GM21825 (cell line): ENCODE measurements at regions not wholly inside any gene's neighbourhood (a gene's known extent, or its start where the extent isn't known, plus 50 kb on each side); places are given as distances from the start of the nearest gene placed in this dataset.
"Not testable (repeated sequence)": the region's sequence is repeated elsewhere in the genome, so short reads cannot be mapped to it uniquely, and the experiment has no call there.

Experiments
- ATAC-seq: cut with Tn5 transposase; IDR thresholded peaks from one replicate; pipeline ENCODE4 v1.9.1; 2021; ENCODE audit warnings: mild to moderate bottlenecking, moderate library complexity; ENCODE audit not compliant: unreplicated experiment

- ATAC-seq: no peak
Measured at GRCh38 chr4:31239886-31240285, 519.7 kb downstream of the PCDH7 start.

GRCh38 chr4:31241504-31242106 is 521.4 kb downstream of the PCDH7 start:
- ATAC-seq: no peak

GRCh38 chr4:31246856-31247255 is 526.7 kb downstream of the PCDH7 start:
- ATAC-seq: no peak

- no peak for ATAC-seq
Measured at GRCh38 chr4:31259119-31259518, 539.0 kb downstream of the PCDH7 start.

GRCh38 chr4:31261632-31262031 is 541.5 kb downstream of the PCDH7 start:
- no peak for ATAC-seq

- ATAC-seq: not testable (repeated sequence)
Measured at GRCh38 chr4:31266094-31266493, 545.9 kb downstream of the PCDH7 start.

- ATAC-seq: no peak
Measured at GRCh38 chr4:31272331-31273061, 552.3 kb downstream of the PCDH7 start.

- ATAC-seq: no peak
Measured at GRCh38 chr4:31275906-31276305, 555.7 kb downstream of the PCDH7 start.

GRCh38 chr4:31283679-31284078 is 563.5 kb downstream of the PCDH7 start:
- ATAC-seq: no peak

- ATAC-seq: peak; percentile 33
Measured at GRCh38 chr4:31290836-31291235, 570.7 kb downstream of the PCDH7 start.

GRCh38 chr4:31291238-31291637 is 571.1 kb downstream of the PCDH7 start:
- ATAC-seq: peak; percentile 64

GRCh38 chr4:31294655-31295480 is 574.7 kb downstream of the PCDH7 start:
- no peak for ATAC-seq

GRCh38 chr4:31298737-31299136 is 578.6 kb downstream of the PCDH7 start:
- no peak for ATAC-seq

GRCh38 chr4:31307029-31307428 is 586.9 kb downstream of the PCDH7 start:
- ATAC-seq: no peak

GRCh38 chr4:31324814-31325213 is 604.6 kb downstream of the PCDH7 start:
- no peak for ATAC-seq

GRCh38 chr4:31325300-31325699 is 605.1 kb downstream of the PCDH7 start:
- no peak for ATAC-seq

- no peak for ATAC-seq
Measured at GRCh38 chr4:31327031-31327430, 606.9 kb downstream of the PCDH7 start.

- ATAC-seq: no peak
Measured at GRCh38 chr4:31328932-31329331, 608.8 kb downstream of the PCDH7 start.

- no peak for ATAC-seq
Measured at GRCh38 chr4:31334086-31334910, 614.1 kb downstream of the PCDH7 start.

GRCh38 chr4:31338000-31338399 is 617.8 kb downstream of the PCDH7 start:
- no peak for ATAC-seq
